NCI-H2107 treated with DMSO at 0.1 percent for 48 hours (cell line): ENCODE measurements at regions not wholly inside any gene's neighbourhood (a gene's known extent, or its start where the extent isn't known, plus 50 kb on each side); places are given as distances from the start of the nearest gene placed in this dataset.

Experiments used
- DNase-seq: peaks from one replicate; lab custom pipeline; 2025; ENCODE audit not compliant: unreplicated experiment; lab: John Stamatoyannopoulos, UW

DNA sequence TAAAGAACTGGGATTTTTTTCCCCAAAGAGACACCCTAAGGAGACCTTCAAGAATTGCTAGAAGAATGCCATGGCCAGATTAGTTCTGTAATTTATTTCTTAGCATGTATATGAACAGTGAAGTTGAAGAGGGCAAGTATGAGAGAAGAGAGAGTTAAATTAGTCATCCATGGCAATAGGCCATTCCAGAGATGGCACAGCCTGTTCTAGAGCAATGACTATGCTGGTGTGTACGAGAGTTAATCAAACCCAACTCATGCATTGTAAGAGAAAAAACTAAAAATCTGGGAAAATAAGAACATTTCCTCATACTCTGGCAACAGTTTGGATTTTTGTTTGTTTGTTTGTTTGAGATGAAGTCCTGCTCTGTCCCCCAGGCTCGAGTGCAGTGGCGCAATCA lies 112.1 kb upstream of the PIK3C3 start:
- DNase-seq: no peak

DNA sequence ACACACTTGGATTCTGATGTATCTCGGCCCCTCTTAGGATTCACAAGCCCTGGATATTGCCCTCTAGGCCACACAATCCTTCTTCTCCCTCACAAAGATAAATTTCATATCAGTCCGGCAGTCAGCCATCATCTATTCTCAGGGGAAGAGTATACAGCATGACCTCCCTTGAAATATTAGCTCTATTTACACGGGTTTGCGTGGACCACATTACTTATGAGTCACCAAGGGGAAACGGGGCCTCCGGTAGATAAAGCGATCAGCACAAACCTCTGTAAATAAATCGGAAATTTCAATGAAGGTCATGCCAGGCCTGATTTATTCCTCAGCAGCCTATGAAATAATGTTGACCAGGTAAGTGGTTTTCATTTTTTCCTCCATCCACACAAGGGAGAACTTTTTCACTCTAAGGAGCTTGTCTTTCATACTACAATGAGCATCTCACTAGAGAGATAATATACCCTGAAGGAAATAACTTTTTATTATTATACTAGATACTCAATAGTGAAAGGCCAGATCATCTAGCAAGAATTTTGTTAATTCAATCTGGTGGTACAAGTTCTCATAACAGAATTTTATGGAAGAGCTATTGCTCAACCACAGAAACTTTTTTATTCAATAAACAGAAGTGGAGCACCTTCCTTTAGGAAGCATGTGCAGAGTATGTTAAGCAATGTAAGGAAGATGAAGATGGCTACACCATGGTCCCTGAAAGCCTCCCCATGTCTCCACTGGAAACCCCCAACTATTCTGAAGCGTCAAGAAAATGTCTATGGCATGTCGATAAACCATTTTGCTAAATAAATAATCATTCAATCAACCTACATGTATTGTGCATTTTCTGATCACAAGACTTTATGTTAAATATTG lies 125.2 kb upstream of the PIK3C3 start:
- no peak for DNase-seq

DNA sequence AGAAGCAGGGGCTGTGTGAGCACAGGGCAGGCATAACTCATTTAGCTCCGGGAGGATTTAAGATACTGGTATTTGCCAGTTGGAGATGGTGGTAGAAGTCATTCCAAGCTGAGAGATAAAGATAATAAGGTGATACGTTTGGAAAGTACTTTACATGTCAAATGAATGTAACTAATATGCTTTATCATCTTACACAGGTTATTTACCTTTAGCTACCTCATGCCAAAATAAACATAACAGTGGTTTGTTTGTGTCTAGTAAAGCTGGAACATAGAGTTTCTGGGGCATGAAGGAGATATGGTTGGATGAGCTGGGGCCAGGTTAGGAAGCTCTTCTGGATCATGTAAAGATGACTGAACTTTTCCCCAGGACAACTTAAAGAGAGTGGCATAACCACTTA lies 126.9 kb upstream of the PIK3C3 start:
- DNase-seq: peak; percentile 50

DNA sequence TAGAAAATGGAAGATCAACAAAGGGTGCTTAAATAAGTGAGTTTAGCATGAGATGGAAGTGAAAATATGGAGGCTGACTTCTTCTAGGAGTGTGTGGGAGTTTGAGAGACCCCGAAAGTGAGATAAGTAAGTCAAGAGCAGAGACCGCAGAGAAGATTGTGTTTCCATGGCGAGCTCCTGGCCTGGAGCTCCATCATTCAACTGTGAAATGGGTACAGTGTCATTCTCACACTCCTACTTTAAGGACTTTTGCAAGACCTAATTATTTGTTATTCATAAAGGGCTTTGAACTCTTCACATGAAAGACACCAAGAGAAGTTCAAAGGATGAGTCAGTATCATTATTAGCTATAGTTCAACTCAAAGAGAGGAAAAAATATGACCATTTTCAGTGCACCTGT lies 134.2 kb upstream of the PIK3C3 start:
- DNase-seq: no peak

DNA sequence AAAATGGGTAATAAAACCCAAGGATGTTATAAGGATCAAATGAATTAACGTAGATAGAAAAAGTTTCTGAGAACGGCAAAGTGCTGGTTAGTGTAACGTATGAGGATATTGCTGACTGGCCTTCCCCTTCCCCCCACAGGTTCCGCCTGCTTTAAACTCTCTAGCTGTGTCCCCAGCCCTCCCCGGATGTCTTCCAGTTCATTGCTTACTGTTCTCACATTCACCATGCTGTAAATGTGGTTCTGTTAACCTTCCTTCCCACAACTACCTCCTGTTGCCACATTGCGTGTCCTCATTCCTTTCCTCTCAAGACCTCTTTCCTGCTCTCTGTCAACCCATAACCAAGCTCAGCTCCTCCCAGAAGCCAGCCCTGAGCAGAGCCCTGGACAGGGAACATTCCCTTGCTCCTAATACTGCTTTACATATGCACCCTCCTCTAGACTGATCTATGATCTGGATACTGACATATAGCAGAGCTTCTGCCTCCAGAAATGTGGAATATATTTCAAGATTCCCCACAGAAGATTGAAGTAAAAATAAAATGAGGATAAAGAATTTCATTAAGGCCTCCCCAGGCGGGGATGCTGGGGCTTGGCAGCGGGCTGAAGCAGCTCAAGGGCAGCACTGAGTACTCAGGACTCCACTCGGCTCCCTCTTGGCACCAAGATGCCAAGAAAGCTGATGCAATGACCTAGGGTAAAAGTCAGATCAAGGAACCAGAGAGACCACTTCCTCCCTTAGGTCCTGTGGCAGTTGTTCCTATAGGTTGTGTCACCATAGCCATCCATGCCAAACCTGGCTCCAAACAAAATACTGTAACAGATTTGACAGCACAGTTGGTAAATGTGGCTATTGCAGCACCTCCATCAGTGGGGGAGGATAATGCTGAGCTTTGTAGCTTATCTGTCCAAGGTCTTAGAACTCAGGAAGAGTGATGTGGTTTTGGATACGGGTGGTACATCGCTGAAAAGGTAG lies 136.4 kb upstream of the PIK3C3 start:
- no peak for DNase-seq

DNA sequence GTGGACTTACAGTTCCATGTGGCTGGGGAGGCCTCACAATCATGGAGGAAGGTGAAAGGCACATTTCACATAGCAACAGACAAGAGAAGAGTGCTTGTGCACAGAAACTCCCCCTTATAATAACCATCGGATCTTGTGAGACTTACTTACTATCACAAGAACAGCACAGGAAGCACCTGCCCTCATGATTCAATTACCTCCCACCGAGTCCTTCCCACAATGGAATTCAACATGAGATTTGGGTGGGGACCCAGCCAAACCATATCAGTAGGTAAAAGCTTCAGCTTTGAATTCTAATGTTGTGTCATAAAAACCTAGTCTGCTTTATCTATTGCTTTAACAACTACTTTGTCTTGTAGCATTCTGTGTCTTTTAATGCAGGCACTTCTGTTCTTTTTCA lies 140.4 kb upstream of the PIK3C3 start:
- no peak for DNase-seq

DNA sequence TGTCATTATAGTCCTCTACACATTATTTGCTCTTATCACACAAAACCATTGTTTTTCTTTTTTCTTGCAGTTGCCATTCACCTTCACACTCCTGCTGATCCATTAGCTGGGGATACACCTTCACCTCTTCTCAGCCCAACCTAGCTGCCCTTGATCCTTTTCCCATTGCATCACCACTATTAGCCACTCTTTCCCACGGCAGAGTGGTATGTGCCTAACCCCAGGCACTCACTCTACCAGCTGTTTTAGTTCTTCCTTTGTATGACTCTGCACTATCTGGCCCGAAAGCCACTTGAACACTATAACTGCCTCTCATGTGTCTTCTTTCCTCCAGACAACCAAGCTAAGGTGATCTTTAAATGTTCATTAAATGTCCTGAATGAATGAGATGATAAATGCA lies 145.4 kb upstream of the PIK3C3 start:
- peak; percentile 32 for DNase-seq

DNA sequence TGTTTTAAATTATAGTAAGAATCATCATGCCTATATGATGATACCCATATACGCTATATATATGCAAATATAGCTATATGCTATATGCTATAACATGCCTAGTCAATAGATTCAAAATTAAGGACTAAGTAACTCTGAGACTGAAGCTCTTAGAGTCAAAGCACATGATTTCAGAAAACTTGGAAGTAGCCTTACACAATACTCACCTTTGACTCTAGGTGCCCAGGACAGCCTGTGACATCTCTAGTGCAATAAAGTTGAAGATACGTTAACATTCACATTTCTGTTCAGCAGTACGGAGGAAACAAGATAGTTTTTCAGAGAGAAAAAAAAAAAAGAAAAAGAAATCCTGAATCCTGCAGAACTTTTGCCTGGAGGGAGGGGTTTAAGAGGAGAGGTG lies 149.7 kb upstream of the PIK3C3 start:
- DNase-seq: no peak

DNA sequence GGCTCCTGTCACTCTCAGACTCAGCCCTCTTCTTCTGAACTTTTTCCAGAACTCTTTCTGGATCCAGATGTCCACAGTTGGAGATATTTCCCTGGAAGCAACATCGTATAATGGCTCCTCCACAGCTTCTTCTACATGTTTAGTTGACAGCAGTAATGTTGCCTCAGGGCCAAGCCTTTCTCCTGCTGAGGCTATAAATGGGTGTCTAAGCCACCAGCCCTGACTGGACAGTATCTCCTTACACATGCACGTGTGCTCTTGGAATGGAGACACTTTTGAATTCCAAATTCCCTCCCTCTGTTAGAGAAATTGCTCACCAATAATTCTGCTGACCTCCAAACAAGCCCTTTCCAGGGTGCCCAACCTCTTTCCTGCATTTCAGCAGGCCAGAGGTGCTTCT lies 156.2 kb upstream of the PIK3C3 start:
- DNase-seq: no peak

DNA sequence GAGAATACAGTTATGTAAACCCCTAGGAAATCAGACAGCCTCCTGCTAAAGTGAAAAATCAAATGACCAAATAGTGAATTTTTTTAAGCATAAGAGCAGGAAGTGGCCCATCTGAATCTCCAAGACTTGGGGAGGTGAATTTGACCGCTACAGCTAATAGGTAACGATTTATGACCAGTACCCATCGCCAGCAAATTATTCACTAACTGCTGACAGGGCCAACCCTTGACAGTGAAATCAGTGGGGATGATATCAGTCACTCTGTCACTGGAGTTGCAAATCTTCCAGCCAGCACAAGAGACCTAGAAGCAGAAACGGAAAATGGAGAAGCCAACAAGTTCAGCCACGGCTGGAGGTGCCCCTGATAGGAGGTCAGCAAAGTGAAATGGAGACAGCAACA lies 164.3 kb upstream of the PIK3C3 start:
- no peak for DNase-seq

DNA sequence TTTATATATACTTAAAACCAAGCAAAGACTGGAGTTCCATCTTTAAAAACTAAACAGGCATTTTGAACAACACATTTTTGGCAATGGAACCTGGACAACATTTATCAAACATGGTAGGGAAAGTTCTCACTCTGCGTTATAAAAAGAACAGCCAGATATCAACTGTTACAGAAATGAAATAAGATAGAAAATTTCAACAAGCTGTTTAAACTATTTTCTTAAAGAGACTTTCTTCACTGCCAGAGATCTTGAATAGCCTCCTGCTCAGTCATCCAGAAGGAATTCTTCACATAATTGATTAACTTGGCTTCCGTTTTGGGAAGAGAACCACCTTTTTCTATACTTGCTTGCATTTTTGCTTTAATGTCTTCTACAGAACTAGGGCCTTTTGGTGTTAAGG lies 166.0 kb upstream of the PIK3C3 start:
- DNase-seq: no peak

DNA sequence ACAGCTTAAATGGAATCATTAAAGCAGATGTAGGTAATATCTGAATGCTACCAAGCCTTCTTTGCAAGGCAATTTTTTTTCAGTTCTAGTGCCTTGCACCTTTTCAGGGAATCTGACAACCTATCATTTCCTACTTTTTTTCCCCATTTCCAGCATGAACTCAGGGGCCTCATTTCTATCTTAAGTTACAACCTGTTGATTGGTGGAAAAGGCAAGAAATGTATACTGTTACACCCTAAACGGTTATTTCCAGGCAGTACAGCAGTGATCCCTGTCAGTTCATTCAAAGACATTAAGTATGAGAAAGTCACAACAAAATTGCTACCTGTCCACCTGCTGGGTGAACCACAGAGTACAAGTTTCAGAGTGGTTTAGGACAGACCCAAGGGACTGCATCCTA lies 171.2 kb upstream of the PIK3C3 start:
- no peak for DNase-seq

DNA sequence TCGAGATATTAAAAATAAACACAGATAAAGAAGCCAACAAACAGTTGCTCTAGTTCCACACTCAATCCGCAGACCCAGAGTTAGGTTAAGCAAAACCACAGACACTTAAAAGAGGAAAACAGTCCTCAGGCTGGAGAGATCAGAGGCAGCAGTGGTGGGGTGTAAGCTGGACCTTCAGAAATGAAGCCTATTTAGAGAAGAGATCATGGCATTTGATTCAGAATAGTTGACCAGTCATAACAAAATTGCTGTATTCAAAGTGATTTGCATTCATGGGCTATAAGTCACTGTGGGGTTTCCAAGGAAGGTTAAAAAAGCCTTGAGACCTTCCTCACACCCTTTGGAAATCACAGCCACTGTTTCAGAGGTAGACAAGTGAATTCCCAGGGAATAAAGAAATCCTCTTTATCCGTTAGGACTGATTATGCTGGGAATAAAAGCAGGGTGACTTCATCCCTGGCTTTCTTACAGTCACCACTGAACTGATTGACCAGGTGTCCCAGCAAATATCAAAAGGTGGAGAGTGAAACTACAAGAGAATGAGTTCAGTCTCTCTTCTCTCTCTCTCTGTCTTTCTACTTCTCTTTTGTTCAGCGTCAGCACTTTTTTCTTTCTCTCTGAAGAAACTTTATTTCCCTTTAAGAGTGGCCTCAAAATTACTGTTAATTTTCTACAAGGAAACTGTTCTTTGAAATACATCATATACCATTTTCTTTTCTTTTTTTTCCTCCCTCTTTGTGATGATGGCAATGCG lies 171.8 kb upstream of the PIK3C3 start:
- DNase-seq: no peak

DNA sequence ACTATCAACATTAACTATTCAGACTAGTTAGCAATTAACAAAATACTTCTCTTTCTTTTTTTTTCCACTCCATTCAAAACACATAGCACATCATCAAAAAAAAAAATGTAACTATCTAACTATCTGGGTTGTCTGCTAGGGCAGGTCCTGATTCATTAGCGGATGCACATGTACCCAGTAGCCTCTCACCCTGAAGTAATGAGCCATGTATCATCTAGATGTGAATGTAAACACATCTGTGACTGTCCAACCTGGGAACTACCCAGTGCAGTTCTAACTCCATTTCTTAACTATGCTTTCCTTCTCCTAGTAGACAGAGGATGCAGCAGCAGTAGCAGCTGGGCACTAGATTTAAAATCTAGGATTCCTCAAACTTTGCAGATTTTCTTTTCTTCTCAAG lies 183.1 kb upstream of the PIK3C3 start:
- DNase-seq: no peak

DNA sequence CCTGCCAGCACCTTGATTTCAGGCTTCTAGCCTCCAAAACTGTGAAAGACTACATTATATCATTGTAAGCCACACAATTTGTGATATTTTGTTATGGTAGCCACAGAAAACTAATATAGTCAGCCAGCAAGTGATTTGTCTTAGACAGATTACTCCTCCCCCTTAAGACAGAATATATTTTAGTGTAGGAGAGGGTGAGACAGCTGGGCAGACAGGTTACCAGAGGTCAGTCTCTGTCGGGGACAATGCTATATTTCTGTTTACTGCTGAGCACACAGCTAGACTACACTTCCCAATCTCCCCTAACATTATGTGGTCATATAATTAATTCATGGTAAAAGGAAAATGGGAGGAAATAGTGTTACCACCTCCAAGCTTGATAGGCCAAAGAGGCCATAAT lies 185.8 kb upstream of the PIK3C3 start:
- DNase-seq: no peak

DNA sequence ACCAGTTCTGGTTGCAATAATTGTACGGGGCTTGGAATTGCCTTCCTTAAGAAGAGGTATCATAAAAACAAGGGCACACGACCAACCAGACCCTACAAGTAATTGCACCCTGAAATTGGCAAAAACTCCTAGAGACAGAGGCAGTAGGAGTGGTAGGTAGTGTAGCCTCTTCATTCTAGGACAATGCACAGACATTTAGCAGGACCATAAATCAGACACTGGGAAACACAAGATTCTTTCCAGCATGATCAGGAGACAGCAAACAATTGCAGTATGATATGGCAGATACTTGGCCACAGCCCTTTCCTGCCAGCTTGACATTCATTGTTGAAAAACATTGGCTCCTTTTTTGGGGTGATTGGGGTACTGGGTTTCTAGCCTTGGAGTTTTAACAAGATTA lies 186.6 kb upstream of the PIK3C3 start:
- no peak for DNase-seq

DNA sequence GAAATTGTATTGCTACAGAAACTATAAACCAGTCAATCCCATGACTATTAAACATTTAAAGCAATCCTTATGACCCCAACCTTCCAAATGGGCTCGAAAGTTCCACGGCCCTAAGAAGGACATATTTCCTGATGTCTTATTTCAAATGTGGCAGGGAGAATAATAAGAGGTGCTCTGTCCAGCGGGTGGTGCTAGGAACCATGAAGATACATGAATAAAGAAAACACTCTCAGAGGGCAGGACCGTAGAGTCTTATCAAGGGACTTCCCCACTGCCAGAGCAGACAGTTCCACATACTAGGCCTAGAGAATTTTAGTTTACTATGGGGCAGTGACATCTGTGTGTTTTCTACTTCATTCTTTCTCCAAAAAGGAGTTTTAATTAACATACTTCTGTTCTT lies 187.1 kb upstream of the PIK3C3 start:
- DNase-seq: peak; percentile 35

DNA sequence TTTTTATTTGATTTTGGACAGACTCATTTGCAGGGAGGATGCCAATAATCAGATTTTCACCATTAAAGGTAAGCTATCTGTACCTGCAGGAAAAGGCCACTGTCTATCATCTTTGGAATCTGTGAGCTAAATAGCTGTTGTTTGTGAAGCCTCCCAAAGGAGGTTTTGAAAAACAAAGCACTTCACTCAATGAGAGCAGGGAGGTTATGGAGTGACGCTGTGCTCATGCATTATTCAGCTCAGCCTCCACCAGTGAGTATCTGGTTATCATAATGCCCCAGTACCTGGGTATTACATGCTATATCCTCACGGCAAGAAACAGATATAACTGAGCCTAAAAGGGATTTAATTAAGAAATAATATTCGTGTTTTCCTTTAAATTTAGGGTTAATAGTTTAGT lies 189.6 kb upstream of the PIK3C3 start:
- peak; percentile 39 for DNase-seq

DNA sequence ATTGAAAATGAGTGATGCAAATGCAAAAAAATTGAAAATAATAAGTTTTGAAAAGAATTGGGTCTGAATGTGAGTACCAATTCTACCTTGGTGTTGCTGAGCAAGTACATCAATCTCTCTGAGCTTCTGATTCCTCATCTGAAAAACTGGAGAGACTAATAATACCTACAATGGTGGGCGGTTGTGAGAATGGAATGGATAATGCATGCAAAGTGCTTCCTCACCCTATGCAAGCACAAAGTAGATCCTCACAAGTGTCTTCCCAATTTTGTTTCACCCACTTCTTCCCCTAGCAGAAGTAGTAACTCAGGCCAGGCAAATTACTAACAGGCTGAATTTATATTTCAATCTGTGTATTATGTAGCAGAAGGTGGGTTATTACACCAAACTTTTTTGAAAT lies 191.7 kb upstream of the PIK3C3 start:
- DNase-seq: no peak

DNA sequence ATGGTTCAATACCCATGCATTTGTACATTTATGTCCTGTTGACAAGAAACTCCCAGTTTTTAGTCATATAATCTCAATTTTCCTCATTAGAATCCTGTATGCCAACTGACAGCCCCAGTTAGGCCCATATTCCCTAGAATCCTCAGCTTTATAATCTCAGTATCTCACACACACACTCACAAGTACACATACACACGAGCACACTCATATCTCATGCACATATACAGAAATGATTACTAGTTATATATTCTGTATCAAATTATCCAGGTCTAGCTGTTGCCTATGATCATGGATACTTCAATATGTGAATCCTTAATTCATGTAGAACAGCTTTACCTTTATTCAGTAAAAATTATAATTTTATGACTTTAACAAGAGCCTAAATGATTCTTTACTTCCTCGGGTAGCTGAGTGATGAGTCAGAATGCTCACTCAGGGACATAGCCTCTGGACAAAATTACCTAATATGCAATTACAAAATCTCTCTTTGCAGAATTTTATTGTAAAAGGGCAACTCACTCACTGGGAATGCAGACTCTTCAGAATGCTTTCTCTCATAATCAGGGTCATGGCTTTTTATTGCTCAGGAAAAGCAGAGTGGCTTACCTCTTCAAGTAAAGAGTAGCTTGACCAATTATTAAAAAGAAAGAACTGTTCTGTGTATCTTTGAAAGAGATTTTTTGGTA lies 193.6 kb upstream of the PIK3C3 start:
- DNase-seq: no peak

DNA sequence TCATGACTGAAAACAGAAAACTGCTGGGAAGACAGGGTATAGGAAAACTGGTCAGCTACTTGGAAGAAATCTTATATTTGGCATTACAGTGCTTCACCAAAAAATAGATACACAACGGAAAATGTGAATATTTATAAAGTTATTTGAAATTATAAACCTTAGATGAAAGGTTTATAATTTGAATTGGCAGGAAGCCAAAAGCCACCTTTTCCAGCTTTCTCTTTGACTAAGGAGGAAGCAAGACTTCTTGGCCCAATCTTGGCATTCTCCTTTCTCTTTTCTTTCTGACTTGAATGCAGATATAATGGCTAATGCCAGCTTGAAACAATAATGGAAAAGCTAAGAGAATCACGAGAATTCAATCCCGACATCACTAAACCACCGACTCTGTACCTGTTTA lies 196.5 kb upstream of the PIK3C3 start:
- DNase-seq: no peak
